NCI-H2029 treated with DMSO at 0.1 percent for 48 hours (cell line): ENCODE measurements at regions not wholly inside any gene's neighbourhood (a gene's known extent, or its start where the extent isn't known, plus 50 kb on each side); places are given as distances from the start of the nearest gene placed in this dataset.
"Not testable (repeated sequence)": the region's sequence is repeated elsewhere in the genome, so short reads cannot be mapped to it uniquely, and the experiment has no call there.

Experiments
- DNase-seq: peaks from one replicate; lab custom pipeline; 2025; lab: John Stamatoyannopoulos, UW

GRCh38 chr3:103991461-103992115, 1375.1 kb upstream of the ALCAM start:
- DNase-seq, result no peak

DNA sequence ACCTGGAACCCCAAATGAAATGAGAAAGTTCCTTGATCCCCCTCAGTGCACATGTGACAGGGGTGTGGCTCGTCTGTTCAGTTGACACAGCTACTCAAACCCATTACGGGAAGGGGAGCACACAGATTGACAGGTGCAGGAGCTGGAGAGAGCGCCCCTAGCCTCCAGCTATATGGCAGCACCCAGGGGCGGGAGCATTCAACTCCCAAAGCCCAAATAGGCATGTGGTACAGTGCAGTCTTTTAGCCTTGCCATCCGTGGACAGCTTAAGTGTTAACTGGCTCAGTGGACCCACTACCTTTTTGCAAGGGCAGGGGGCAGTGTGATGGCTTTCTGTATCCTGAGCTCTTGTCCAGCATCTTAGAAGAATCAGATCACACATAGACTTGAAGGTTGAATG, 1374.2 kb upstream of the ALCAM start:
- DNase-seq, result no peak

- DNase-seq, result no peak
Measured at GRCh38 chr3:104004956-104005355, 1361.8 kb upstream of the ALCAM start.

GRCh38 chr3:104005815-104006214, 1360.9 kb upstream of the ALCAM start:
- DNase-seq, result no peak

DNA sequence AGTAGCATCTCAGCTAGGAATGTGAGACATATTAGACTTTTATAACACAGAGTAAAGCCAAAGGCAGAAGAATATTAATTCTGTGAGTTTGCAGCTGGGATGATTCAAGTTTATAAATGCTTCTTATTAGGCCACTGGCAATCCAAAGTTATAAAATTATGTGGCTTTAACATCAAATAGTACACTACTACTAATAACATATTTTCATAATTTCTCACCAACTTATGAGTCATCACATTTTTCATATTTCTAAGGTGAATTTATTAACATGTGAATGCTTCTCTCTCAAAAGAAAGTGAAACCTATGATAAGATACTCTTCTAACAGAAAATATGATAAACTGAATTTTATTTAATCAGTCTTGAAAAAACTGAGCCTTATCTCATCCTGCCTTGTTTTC, 1348.2 kb upstream of the ALCAM start:
- DNase-seq, result no peak

DNA sequence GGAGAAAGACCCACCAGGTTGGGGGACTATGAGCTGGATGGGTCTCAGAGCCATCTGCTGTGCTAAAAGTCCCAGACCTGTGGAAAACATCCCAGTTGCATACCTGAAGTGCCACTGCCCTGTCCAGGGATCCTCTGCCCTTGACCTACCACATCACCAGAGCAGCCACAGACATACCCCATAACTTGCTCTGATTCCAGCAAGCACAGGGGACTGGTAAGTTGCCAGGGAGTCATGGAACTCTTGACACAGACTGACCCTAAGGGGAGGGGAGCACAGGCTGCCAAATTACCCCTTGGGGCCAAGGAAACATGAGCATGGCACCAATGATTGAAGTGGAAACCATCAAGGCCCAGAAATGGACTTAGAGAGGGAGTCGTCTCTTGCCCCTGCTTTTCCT, 1335.1 kb upstream of the ALCAM start:
- no peak for DNase-seq

DNA sequence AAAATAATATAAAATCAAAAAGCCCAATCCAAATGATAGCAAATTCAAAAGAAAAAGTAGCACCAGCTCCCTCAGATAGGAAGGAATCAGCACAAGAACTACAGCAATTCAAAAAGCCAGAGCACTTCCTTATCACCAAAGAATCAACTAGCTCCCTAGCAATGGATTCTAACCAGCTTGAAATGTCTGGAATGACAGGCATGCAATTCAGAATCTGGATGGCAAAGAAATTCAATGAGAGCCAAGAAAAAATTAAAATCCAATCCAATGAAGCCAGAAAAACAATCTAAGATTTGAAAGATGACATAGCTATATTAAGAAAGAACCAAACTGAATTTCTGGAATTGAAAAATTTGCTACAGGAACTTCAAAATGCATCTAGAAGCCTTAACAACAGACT, 1334.4 kb upstream of the ALCAM start:
- no peak for DNase-seq

GRCh38 chr3:104040896-104041295, 1325.8 kb upstream of the ALCAM start:
- DNase-seq, result no peak

DNA sequence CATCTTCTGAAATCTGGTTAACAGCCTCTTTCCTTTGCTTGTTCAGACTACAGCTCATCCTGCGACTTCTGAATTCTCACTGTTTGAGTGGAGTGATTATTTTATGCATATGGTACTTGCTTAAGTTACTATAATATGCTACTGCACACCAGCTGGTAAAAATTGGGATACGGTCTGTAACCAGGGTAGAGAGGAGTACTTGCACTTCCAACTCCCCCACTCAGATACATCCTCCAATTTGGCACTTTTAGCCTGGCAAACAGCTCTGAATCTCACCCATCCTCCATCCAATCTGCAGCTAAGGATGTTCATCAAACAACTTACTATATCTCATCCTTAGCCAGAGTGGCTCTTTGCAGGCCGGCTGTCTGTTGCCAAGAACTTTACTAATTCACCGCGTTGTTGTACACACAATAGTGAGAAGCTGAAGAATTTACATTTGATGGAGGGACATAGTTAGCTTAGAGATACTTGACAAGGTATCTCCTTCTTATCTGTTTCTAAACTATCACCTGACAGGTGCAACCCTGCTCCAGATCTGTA, 1323.6 kb upstream of the ALCAM start:
- not testable (repeated sequence) for DNase-seq

DNA sequence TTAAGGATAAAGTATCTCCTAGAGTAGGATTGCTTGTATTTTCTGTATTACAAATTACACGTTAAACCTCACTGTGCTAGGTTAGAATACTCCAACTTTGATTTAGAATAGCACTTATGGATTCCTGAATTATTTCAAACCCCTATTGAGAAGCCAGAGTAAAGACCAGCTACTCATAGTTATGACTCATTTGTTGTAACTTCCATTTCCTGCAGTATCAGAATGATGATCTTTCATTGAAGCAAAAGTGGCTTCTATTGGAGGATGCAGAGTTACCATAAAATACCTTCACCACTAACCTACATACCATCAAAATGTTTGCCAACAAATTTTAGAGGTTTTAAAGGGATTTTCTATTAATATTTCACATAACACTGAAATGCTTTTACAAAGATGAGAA, 1322.7 kb upstream of the ALCAM start:
- DNase-seq, result no peak

GRCh38 chr3:104066658-104067057, 1300.1 kb upstream of the ALCAM start:
- no peak for DNase-seq

DNA sequence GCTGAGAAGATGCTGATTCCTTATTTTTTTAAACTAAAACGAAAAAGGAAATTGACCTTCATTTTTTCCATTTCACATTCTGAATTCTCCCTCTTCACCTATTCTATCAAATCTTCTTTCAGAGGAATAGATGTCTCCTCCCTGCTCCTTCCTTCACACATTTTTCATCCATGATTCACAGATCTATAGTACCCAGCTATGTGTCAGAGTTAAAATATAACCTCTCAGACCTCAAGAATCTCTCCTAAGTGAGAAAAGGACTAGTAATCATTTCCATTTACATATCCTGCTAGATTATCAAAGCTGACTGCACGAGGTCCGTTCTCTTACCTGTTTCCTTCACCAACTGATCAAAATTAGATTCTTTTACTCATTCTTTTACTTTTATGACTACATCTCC, 1297.6 kb upstream of the ALCAM start:
- DNase-seq, result no peak

- no peak for DNase-seq
Measured at GRCh38 chr3:104070906-104071305, 1295.8 kb upstream of the ALCAM start.

DNA sequence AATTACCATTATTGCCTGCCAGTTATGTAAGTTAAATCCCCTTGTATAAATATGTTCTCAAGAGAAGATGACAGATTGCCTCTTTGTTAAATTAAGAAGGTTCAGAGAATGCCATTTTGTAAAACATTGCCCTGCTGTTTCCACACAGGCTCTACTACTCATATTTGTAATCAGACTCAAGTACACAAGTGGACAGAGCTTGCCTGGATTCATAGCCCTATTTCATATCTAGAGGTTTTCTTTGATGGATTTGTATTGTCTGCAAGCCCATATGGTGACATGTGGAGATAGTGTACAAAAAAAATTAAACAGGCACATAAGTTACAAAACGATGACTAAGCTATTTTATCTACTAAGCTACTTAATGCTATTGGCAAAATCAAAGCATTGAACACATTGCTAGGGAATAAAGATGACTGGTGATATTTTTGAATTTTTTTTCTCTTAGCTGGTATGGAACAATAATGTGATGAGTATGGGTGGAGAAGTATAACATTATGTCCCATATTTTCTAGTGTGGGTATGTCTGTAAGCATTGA, 1286.6 kb upstream of the ALCAM start:
- no peak for DNase-seq

DNA sequence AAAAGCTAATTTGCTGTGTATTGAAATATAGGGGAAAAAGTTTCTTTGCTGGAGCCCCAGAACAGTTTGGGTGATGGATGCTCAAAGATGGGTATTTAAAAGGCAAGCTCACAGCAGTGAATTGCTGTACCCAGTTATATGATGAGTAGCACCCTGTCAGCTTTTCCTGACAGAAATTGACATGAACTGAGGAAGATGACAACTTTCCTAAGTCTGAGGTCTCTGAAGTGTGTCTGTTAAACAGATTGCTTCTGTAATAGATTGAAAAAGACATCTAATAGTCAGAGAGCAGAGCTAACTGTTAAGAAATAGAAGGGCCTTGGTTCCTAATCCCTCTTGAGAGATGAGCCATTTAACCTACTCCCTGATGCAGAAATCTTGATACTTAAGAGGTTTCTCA, 1278.0 kb upstream of the ALCAM start:
- no peak for DNase-seq

- not testable (repeated sequence) for DNase-seq
Measured at GRCh38 chr3:104089987-104090386, 1276.7 kb upstream of the ALCAM start.

GRCh38 chr3:104101736-104102135, 1265.0 kb upstream of the ALCAM start:
- no peak for DNase-seq

DNA sequence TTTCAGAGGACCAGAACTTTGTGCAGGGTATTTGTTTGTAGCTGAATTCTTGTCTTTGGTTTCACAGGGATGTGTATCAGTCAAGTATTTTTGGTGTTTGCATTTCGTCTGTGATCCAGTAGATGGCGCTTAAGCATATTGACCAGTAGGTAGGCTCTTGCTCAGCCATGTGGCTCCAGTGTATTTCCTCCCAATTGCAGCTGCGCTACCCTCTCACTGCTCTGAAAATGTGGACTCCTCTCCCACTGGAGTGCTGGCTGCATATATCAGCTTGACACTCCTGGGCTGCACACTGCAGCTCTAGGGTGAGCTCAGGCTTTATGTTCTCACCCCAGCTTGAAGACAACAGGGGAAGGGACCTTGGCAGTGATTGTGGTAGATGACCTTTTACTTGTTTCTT, 1264.3 kb upstream of the ALCAM start:
- peak; percentile 17 for DNase-seq

- no peak for DNase-seq
Measured at GRCh38 chr3:104106276-104106675, 1260.4 kb upstream of the ALCAM start.

DNA sequence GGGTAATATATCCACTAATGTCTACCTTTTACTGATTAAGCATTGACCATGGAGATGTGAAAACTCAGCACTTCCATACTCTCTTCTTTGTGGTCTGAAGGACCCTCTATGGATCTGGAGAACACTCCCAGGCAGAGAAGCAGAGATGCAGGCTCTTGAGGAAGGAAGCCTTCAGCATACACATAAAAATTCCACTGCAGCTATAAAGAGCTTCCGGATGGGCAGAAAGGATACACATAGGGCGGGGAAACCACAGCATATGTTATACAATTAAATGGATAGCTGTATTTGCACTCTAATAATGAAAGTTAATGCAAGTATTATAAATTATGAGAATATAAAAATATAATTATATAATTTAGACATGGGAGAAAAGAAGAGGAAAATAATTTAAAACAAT, 1258.2 kb upstream of the ALCAM start:
- no peak for DNase-seq

- no peak for DNase-seq
Measured at GRCh38 chr3:104126463-104126862, 1240.2 kb upstream of the ALCAM start.

DNA sequence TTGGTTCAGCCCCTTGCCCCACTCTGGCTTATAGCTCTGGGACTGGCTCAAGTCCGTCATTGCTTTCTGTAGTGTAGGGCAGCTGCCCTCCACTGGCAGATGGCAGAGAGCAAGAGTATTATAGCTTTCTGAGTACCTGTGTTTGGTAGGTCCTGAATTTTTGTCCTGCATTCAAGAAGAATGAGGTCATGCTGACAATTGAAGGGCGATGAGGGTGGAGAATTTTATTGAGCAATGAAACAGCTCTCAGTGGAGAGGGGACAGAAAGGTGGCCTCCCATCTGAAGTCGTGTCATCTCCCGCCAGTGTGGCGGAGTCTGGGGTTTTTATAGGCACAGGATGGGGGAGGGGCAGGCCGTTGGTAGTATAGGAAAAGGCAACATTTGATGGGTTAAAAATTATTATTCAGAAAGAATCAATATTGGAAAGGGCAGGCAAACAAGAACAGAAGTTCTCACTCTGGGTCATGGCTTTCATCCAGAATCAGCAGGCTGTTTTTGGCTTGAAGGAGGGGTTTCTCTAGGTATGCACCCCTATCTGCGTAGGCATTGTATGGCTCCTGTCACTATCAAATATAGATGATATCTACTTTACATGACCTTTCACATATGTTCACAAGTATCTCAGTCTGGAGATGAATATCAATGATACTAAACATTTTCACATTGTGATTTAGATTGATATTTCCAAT, 1239.7 kb upstream of the ALCAM start:
- no peak for DNase-seq

DNA sequence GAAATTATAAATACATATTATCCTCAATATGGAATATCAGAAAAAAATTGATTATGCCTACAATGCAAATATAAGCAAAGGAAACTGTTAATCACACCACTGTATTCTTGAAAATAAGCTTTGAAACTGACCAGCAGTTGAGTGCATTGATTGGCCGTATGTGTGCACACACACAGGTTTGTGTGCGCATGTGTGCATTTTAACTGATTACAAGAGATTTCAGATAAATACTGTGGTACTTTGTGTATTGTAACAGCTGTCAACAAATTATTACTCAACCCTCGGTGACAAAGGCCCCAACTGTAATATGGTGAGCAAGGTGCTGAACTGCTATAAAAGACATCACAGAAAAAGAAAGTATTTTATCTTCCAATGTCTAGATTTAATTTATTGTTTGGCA, 1238.9 kb upstream of the ALCAM start:
- DNase-seq, result no peak
